Neural progenitor cell (in vitro differentiated cells): ENCODE measurements at regions not wholly inside any gene's neighbourhood (a gene's known extent, or its start where the extent isn't known, plus 50 kb on each side); places are given as distances from the start of the nearest gene placed in this dataset.

Experiments
- DNase-seq: peaks from one replicate; pipeline ENCODE4 v3.0.0-alpha.2; 2016; ENCODE audit warnings: low spot score
- H2AFZ ChIP-seq: fragments of 200-600 bp; sonication (generic); replicated peaks from 2 replicates; pipeline ENCODE4 v1.6.1; 2016; ENCODE audit warnings: antibody characterized with exemption
- H3F3A ChIP-seq: fragments of 200-600 bp; sonication (generic); 2 replicates; pipeline ENCODE4 v1.6.1; 2016; ENCODE audit warnings: antibody characterized with exemption, low read depth
- H3K27ac ChIP-seq: fragments of 200-600 bp; sonication (generic); 2 replicates; pipeline ENCODE4 v1.5.1; 2016; ENCODE audit warnings: mild to moderate bottlenecking
- H3K27me3 ChIP-seq: fragments of 200-600 bp; sonication (generic); 2 replicates; pipeline ENCODE4 v1.6.1; 2016; ENCODE audit warnings: mild to moderate bottlenecking, moderate library complexity
- H3K36me3 ChIP-seq: fragments of 200-600 bp; sonication (generic); 2 replicates; pipeline ENCODE4 v1.5.1; 2016
- H3K4me1 ChIP-seq: fragments of 200-600 bp; sonication (generic); 2 replicates; pipeline ENCODE4 v1.6.1; 2016; ENCODE audit warnings: mixed run types
- H3K4me2 ChIP-seq: fragments of 200-600 bp; sonication (generic); 2 replicates; pipeline ENCODE4 v1.6.1; 2016
- H3K4me3 ChIP-seq: fragments of 200-600 bp; sonication (generic); 2 replicates; pipeline ENCODE4 v1.5.1; 2016
- H3K79me2 ChIP-seq: fragments of 200-600 bp; sonication (generic); 2 replicates; pipeline ENCODE4 v1.6.1; 2016; ENCODE audit warnings: low read depth
- H3K9ac ChIP-seq: fragments of 200-600 bp; sonication (generic); 2 replicates; pipeline ENCODE4 v1.6.1; 2016
- H3K9me3 ChIP-seq: fragments of 200-600 bp; sonication (generic); 2 replicates; pipeline ENCODE4 v1.5.1; 2016; ENCODE audit warnings: low read depth
- H4K20me1 ChIP-seq: fragments of 200-600 bp; sonication (generic); 2 replicates; pipeline ENCODE4 v1.6.1; 2016; ENCODE audit warnings: low read depth
- H3K27ac Mint-ChIP-seq: 3 replicates; pipeline ENCODE4 v1.8.0; 2021; ENCODE audit warnings: mixed read lengths
- H3K27me3 Mint-ChIP-seq: 2 replicates; pipeline ENCODE4 v1.8.0; 2022; ENCODE audit warnings: low read depth, mild to moderate bottlenecking, inconsistent platforms, moderate library complexity, mixed read lengths; ENCODE audit not compliant: insufficient read depth
- H3K36me3 Mint-ChIP-seq: 3 replicates; pipeline ENCODE4 v1.8.0; 2021; ENCODE audit warnings: mixed read lengths
- H3K4me1 Mint-ChIP-seq: 3 replicates; pipeline ENCODE4 v1.8.0; 2021; ENCODE audit warnings: mixed read lengths
- H3K4me3 Mint-ChIP-seq: 3 replicates; pipeline ENCODE4 v1.8.0; 2021; ENCODE audit warnings: mild to moderate bottlenecking, moderate library complexity, mixed read lengths
- H3K9me3 Mint-ChIP-seq: 3 replicates; pipeline ENCODE4 v1.8.0; 2020; ENCODE audit warnings: mixed read lengths
- EZH2 ChIP-seq: fragments of 200-600 bp; sonication (generic); IDR thresholded peaks from 2 replicates; pipeline ENCODE4 v1.6.1; 2017; ENCODE audit warnings: antibody characterized with exemption, mild to moderate bottlenecking, moderate library complexity
- EZH2phosphoT487 ChIP-seq: fragments of 200-600 bp; sonication (generic); IDR thresholded peaks from 2 replicates; pipeline ENCODE4 v1.6.1; 2017; ENCODE audit warnings: antibody characterized with exemption
- TF ChIP-seq, protein P1 (sequence below): fragments of 200-600 bp; sonication (generic); IDR thresholded peaks from 2 replicates; pipeline ENCODE4 v1.5.1; 2017; ENCODE audit warnings: antibody characterized with exemption, mild to moderate bottlenecking

- no peaks in the 10 kb centered on the region for H3K36me3 ChIP-seq
- Mint-ChIP-seq H3K27me3 (no peaks in the 10 kb centered on the region), H3K9me3 (no peaks in the 10 kb centered on the region), H3K4me1 (peaks cover 11% of the 10 kb centered on the region), H3K27ac (no peak overlapping the region), H3K4me3 (no peak overlapping the region), H3K36me3 (no peaks in the 10 kb centered on the region)
- no peaks in the 10 kb centered on the region for H3K4me1 ChIP-seq
- H3K9me3 ChIP-seq, result no peaks in the 10 kb centered on the region
- no peaks in the 10 kb centered on the region for H4K20me1 ChIP-seq
- no peak overlapping the region for H3K4me2 ChIP-seq
- H3F3A ChIP-seq, result no peaks in the 10 kb centered on the region
- H3K27ac ChIP-seq, result no peak overlapping the region
- TF ChIP-seq EZH2 (no peak), EZH2phosphoT487 (no peak)
- TF ChIP-seq, protein P1, sequence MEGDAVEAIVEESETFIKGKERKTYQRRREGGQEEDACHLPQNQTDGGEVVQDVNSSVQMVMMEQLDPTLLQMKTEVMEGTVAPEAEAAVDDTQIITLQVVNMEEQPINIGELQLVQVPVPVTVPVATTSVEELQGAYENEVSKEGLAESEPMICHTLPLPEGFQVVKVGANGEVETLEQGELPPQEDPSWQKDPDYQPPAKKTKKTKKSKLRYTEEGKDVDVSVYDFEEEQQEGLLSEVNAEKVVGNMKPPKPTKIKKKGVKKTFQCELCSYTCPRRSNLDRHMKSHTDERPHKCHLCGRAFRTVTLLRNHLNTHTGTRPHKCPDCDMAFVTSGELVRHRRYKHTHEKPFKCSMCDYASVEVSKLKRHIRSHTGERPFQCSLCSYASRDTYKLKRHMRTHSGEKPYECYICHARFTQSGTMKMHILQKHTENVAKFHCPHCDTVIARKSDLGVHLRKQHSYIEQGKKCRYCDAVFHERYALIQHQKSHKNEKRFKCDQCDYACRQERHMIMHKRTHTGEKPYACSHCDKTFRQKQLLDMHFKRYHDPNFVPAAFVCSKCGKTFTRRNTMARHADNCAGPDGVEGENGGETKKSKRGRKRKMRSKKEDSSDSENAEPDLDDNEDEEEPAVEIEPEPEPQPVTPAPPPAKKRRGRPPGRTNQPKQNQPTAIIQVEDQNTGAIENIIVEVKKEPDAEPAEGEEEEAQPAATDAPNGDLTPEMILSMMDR, result no peak
- no peak overlapping the region for H3K4me3 ChIP-seq
- H3K79me2 ChIP-seq, result no peaks in the 10 kb centered on the region
- H3K27me3 ChIP-seq, result no peaks in the 10 kb centered on the region
- no peak for DNase-seq
- no peak overlapping the region for H3K9ac ChIP-seq
- H2AFZ ChIP-seq, result no peak overlapping the region
Measured at GRCh38 chr2:9681427-9681817, 50.6 kb upstream of the YWHAQ start.

- Histone ChIP-seq H3K27me3 (no peaks in the 10 kb centered on the region), H3K79me2 (no peaks in the 10 kb centered on the region), H3K4me2 (no peak overlapping the region), H3K9me3 (no peaks in the 10 kb centered on the region), H3K27ac (no peak overlapping the region), H3K36me3 (no peaks in the 10 kb centered on the region), H3K4me1 (peaks cover 3% of the 10 kb centered on the region), H3K4me3 (no peak overlapping the region), H3F3A (no peaks in the 10 kb centered on the region), H3K9ac (no peak overlapping the region), H2AFZ (no peak overlapping the region), H4K20me1 (no peaks in the 10 kb centered on the region)
- Mint-ChIP-seq H3K4me3 (no peak overlapping the region), H3K4me1 (peaks cover 26% of the 10 kb centered on the region), H3K27ac (peak overlapping the region; percentile 33), H3K36me3 (no peaks in the 10 kb centered on the region), H3K9me3 (no peaks in the 10 kb centered on the region), H3K27me3 (no peaks in the 10 kb centered on the region)
- DNase-seq, result no peak
- TF ChIP-seq EZH2phosphoT487, result no peak
- TF ChIP-seq, protein P1, result no peak
- TF ChIP-seq EZH2, result no peak
Measured at GRCh38 chr2:9685637-9686036, 54.8 kb upstream of the YWHAQ start.

DNA sequence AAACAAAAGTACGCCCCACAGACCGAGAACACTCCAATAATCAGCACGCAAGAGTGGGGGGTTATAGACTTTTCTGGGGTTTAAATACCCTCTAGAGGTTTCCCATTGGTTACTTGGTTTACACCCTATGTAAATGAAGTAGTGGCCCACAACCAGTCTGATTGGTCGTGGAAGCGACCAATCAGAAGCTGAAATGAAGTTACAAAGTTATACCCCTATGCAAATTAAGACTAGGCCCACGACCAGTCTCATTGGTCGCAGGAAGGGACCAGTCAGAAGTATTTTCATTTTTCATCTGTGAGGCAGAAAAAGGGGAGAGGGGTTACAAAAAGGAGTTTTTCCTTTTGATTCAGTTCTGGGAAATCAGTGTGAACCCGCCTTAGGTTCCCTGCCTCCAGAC lies 55.3 kb upstream of the YWHAQ start:
- Mint-ChIP-seq H3K27me3 (no peaks in the 10 kb centered on the region), H3K4me3 (no peak overlapping the region), H3K4me1 (peaks cover 30% of the 10 kb centered on the region), H3K36me3 (no peaks in the 10 kb centered on the region), H3K9me3 (no peaks in the 10 kb centered on the region), H3K27ac (peak overlapping the region; percentile 33)
- H3K27ac ChIP-seq, result no peak overlapping the region
- no peaks in the 10 kb centered on the region for H3F3A ChIP-seq
- H3K36me3 ChIP-seq, result no peaks in the 10 kb centered on the region
- DNase-seq, result no peak
- H4K20me1 ChIP-seq, result no peaks in the 10 kb centered on the region
- no peaks in the 10 kb centered on the region for H3K9me3 ChIP-seq
- TF ChIP-seq EZH2 (no peak), EZH2phosphoT487 (no peak)
- TF ChIP-seq, protein P1, result no peak
- no peak overlapping the region for H2AFZ ChIP-seq
- no peak overlapping the region for H3K4me2 ChIP-seq
- no peaks in the 10 kb centered on the region for H3K27me3 ChIP-seq
- H3K79me2 ChIP-seq, result no peaks in the 10 kb centered on the region
- no peak overlapping the region for H3K9ac ChIP-seq
- no peak overlapping the region for H3K4me3 ChIP-seq
- peaks cover 3% of the 10 kb centered on the region for H3K4me1 ChIP-seq
